Stimulated activated CD8-positive, alpha-beta memory T cell treated with anti-CD3 and anti-CD28 coated beads, Interleukin-15, amount 100 ng/mL, for 1 hour (primary cell): ENCODE measurements at regions not wholly inside any gene's neighbourhood (a gene's known extent, or its start where the extent isn't known, plus 50 kb on each side); places are given as distances from the start of the nearest gene placed in this dataset.

Experiments used
- DNase-seq: peaks from one replicate; pipeline ENCODE4 v3.0.0-alpha.2; 2020; ENCODE audit warnings: low read depth

DNA sequence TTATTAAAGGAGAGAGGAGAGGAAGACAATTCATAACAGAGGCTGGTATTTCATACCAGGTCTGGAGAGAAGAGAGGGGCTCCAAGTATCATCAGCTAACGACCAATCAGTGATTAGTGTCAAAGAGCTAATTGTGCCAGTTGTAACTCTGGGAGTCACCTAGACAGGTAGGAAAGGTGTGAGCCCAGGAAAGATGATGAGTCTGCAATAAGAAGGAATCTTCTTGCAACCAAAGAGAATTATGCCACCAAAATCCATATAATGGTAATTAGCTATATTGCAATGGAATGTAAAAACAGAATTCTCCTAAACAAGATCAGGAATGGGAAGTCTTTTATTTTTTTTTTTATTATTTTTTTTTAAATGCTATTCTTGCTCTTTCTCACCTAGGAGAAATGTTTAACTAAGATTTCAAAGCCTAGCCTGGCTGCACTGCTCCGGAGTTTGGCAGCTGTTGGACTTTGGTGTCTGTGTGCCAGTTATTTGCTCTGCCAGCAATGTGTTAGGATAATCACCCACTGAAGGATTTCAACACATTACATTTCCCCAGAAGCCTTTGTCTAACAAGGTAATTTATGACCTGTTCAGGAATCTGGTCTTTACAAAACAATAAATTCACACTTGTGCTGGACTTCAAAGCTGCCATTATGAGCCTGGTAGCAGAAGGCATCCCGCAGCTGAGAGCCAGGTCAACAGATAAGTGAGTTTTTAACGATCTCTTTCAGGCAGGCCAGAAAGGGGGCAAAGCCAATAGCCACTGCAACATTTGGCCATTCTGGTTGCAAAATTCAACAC is 89.4 kb downstream of the FOXB1 start:
- no peak for DNase-seq

GRCh38 chr15:60095711-60096110 is 91.6 kb downstream of the FOXB1 start:
- no peak for DNase-seq

DNA sequence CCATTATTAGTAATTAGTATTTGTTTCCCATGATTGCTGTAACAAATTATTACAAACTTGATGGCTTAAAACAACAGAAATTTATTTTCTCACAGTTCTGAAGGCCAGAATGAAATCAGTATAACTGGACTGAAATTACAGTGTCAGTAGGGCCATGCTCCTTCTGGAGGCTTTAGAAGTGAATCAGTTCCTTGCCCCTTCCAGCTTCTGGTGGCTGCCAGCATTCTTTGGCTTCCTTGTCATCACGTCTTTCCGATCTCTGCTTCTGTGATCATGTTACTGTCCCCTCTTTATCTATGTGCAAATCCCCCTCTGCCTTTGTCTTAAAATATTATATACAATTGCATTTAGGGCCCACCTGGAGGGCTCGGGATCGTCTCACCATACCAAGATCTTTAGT is 92.0 kb downstream of the FOXB1 start:
- no peak for DNase-seq

DNA sequence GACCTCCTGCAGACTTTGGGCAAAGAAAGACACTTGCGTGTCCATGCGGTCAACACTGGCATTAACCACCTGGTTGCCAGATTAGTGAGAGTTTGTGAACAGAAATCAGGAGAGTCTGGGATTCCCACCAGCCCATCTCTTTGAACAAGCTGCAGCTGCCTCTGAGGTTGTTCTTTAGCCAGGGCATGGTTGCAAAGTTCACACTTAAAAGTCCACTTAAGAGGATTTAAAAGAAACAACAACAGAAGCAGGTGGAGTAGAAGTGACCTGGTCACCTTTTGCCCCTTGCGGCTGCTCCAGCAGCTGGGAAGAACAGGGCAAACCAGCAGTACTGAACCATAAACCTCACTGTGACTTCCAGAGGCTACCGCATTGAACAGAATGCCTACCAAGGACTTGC is 97.3 kb downstream of the FOXB1 start:
- no peak for DNase-seq

DNA sequence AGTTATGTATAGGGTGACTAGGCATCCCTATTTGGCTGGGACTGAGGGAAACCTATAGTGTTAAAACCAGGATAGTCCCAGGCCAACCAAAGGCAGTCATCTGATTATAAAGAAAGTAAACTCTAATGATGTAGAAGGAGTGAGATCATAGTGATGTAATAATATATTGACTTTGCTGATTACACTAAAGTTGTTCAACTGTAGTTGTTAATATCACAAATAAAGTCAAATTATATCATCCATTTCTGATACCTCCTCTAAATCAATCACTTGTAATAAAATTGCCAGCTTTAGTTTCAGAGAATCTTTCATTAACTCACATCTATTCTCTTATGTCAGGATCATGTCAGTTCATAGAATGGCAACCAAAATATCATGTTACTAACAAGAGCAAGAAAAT is 98.6 kb downstream of the FOXB1 start:
- no peak for DNase-seq

- no peak for DNase-seq
These were observed 106.8 kb downstream of the FOXB1 start for GRCh38 chr15:60110909-60111308.

GRCh38 chr15:60115579-60116380 is 111.7 kb downstream of the FOXB1 start:
- no peak for DNase-seq

GRCh38 chr15:60116456-60117089 is 112.5 kb downstream of the FOXB1 start:
- DNase-seq: no peak

GRCh38 chr15:60118146-60118545 is 114.0 kb downstream of the FOXB1 start:
- DNase-seq: no peak

- DNase-seq: no peak
These were observed 114.5 kb downstream of the FOXB1 start for GRCh38 chr15:60118626-60119025.

DNA sequence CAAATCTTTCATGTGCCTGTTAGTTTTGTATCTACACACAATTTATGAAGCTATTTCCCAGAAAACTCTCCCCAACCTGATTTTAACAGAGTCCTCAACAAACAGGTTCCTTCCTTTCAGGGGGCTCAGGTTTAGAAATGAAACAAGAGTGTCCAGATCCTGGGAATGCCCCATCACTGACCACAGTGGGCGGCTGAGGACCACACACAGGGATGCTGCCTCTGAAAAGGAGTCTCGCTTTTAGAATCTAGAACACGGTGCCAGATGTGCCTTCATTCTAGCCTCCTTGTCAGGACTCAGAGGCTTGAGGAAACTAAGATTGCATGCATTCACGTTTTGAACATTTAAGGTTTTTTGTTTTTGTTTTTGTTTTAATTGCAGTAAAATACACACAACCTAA is 115.0 kb downstream of the FOXB1 start:
- no peak for DNase-seq

DNA sequence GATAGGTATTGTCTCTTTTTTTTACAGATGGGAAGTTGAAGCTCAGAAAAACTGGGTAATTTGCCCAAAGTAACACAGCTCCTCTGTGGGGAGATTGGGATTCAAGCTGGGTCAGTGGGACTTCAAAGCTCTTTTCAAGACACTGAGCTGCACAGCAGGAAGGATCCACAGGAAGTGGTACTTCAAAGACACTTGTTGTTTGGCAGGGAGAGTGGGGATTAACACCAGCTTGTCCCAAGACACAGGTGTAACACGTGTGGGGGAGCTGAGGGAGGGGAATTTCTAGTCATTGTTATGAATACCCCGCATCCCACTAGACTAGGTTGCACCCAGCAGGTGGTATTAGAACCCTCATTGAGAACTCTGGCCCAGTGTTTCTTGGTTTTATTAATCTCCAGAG is 116.0 kb downstream of the FOXB1 start:
- no peak for DNase-seq

GRCh38 chr15:60121845-60122244 is 117.7 kb downstream of the FOXB1 start:
- DNase-seq: no peak

GRCh38 chr15:60122691-60123090 is 118.6 kb downstream of the FOXB1 start:
- DNase-seq: no peak

DNA sequence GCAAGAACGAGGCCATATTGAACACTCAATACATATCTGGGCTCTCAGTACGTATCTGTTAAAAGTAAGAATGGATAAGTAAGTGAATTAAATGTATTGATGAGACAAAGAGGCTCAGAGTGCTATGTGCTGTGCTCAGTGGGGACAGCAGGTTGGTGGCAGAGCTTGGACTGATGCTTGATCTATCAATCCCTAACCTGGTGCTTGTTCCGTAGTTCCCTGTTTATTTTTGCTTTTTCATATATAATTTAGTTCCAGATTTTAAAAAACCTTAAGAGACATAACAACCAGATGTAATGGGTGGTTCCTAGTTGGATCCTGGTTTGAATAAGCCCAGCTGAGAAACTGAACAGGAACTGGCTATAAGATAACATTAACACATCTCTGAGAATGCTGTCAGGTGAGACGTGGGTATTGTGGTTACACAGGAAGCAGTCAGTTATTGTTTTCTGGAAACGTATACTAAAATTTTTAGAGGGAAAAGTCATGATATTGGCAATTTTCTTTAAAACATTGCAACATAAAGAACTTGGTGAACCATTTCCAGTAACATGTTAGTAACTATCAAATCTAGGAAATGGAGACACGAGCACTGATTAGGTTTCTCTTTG is 120.5 kb downstream of the FOXB1 start:
- no peak for DNase-seq

DNA sequence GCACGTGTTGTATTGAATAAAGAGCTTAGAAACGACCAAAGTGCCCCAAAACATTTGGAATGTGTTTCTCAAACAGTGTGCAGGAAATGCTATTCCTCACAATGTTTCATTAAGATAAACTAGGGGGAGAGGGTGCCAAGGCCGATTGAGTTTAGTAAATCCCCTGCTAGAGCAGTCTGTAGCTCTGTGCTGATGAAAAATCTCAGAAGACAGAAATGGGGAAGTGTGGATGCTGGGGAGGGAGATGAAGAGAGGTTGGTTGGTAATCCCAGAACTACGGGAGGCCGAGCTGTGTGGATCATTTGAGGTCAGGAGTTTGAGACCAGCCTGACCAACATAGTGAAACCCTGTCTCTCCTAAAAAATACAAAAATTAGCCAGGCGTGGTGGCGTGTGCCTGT is 121.2 kb downstream of the FOXB1 start:
- DNase-seq: no peak

- DNase-seq: no peak
These were observed 122.1 kb downstream of the FOXB1 start for GRCh38 chr15:60126200-60126599.

DNA sequence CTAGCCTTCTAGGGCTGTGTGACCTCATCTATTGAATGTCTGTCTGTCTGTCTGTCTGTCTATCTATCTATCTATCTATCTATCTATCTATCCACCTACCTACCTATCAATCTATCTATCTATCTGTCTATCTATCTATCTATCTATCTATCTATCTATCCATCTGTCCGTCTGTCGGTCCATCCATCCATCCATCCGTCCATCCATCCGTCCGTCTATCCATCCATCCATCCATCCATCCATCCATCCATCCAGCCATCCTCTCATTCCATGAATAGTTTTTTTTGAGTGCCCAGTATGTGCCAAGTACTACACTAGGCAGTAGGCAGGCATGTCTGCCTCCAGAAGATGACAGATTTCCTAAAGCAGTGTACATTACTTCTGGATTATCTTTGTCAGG is 122.5 kb downstream of the FOXB1 start:
- DNase-seq: no peak

GRCh38 chr15:60128000-60128376 is 123.9 kb downstream of the FOXB1 start:
- DNase-seq: no peak

- no peak for DNase-seq
These were observed 124.6 kb downstream of the FOXB1 start for GRCh38 chr15:60128710-60129109.

- DNase-seq: no peak
These were observed 126.3 kb downstream of the FOXB1 start for GRCh38 chr15:60130398-60130797.

DNA sequence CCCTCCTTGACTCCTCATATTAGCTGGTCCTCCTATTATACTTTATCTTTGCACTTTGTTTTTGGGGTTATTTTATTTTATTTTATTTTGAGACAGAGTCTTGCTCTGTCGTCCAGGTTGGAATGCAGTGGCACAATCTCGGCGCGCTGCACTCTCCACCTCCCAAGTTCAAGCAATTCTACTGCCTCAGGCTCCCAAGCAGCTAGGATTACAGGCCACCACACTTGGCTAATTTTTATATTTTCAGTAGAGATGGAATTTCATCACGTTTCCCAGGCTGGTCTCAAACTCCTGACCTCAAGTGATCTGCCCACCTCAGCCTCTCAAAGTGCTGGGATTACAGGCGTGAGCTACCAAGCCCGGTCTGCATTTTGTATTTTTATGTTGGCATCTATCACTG is 126.7 kb downstream of the FOXB1 start:
- no peak for DNase-seq

GRCh38 chr15:60134609-60135008 is 130.5 kb downstream of the FOXB1 start:
- no peak for DNase-seq
